ENCODE measurements at regions not wholly inside any gene's neighbourhood (a gene's known extent, or its start where the extent isn't known, plus 50 kb on each side); places are given as distances from the start of the nearest gene placed in this dataset.

- TF ChIP-seq, protein P1, sequence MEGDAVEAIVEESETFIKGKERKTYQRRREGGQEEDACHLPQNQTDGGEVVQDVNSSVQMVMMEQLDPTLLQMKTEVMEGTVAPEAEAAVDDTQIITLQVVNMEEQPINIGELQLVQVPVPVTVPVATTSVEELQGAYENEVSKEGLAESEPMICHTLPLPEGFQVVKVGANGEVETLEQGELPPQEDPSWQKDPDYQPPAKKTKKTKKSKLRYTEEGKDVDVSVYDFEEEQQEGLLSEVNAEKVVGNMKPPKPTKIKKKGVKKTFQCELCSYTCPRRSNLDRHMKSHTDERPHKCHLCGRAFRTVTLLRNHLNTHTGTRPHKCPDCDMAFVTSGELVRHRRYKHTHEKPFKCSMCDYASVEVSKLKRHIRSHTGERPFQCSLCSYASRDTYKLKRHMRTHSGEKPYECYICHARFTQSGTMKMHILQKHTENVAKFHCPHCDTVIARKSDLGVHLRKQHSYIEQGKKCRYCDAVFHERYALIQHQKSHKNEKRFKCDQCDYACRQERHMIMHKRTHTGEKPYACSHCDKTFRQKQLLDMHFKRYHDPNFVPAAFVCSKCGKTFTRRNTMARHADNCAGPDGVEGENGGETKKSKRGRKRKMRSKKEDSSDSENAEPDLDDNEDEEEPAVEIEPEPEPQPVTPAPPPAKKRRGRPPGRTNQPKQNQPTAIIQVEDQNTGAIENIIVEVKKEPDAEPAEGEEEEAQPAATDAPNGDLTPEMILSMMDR (IDR thresholded peaks at IDR 0.05): no peak
- TF ChIP-seq POLR2A (IDR thresholded peaks at IDR 0.05): no peak
These were observed 58.8 kb upstream of the ZNF536 start for GRCh38 chr19:30313353-30313750.
